Smooth muscle cell (in vitro differentiated cells): ENCODE measurements at regions not wholly inside any gene's neighbourhood (a gene's known extent, or its start where the extent isn't known, plus 50 kb on each side); places are given as distances from the start of the nearest gene placed in this dataset.

ENCODE experiments used
- DNase-seq: peaks from one replicate; lab custom pipeline; 2025; ENCODE audit not compliant: unreplicated experiment; lab: John Stamatoyannopoulos, UW
- H2AFZ ChIP-seq: fragments of 200-600 bp; sonication (generic); 2 replicates; pipeline ENCODE4 v1.6.0; 2016; ENCODE audit warnings: antibody characterized with exemption, low read depth, mild to moderate bottlenecking
- H3F3A ChIP-seq: fragments of 200-600 bp; sonication (generic); 2 replicates; pipeline ENCODE4 v1.6.0; 2017; ENCODE audit warnings: antibody characterized with exemption, low read depth
- H3K27ac ChIP-seq: fragments of 200-600 bp; sonication (generic); 2 replicates; pipeline ENCODE4 v1.5.1; 2016; ENCODE audit warnings: low read depth, mild to moderate bottlenecking
- H3K27me3 ChIP-seq: fragments of 200-600 bp; sonication (generic); 2 replicates; pipeline ENCODE4 v1.6.1; 2016; ENCODE audit warnings: low read depth, mild to moderate bottlenecking
- H3K36me3 ChIP-seq: fragments of 200-600 bp; sonication (generic); 2 replicates; pipeline ENCODE4 v1.5.1; 2016; ENCODE audit warnings: low read depth
- H3K4me1 ChIP-seq: fragments of 200-600 bp; sonication (generic); 2 replicates; pipeline ENCODE4 v1.5.1; 2016; ENCODE audit warnings: low read depth
- H3K4me2 ChIP-seq: fragments of 200-600 bp; sonication (generic); 2 replicates; pipeline ENCODE4 v1.6.0; 2016; ENCODE audit warnings: mild to moderate bottlenecking
- H3K4me3 ChIP-seq: fragments of 200-600 bp; sonication (generic); 2 replicates; pipeline ENCODE4 v1.5.1; 2016; ENCODE audit warnings: mild to moderate bottlenecking
- H3K79me2 ChIP-seq: fragments of 200-600 bp; sonication (generic); 2 replicates; pipeline ENCODE4 v1.6.0; 2016; ENCODE audit warnings: low read depth, mild to moderate bottlenecking
- H3K9ac ChIP-seq: fragments of 200-600 bp; sonication (generic); 2 replicates; pipeline ENCODE4 v1.6.0; 2016; ENCODE audit warnings: low read depth
- H3K9me3 ChIP-seq: fragments of 200-600 bp; sonication (generic); replicated peaks from 2 replicates; pipeline ENCODE4 v1.5.1; 2016; ENCODE audit warnings: low read depth
- H4K20me1 ChIP-seq: fragments of 200-600 bp; sonication (generic); 2 replicates; pipeline ENCODE4 v1.6.0; 2016; ENCODE audit warnings: low read depth
- WGBS: methylation state at CpG from one replicate; pipeline ENCODE4 v1.1.7; 2016; ENCODE audit warnings: low lambda C conversion rate; 5-methylcytosine and 5-hydroxymethylcytosine counted together
- TF ChIP-seq, protein P1 (sequence below): fragments of 200-600 bp; sonication (generic); IDR thresholded peaks from 2 replicates; pipeline ENCODE4 v1.5.1; 2017; ENCODE audit warnings: borderline replicate concordance, mild to moderate bottlenecking, antibody characterized with exemption; ENCODE audit not compliant: insufficient read depth, poor library complexity, severe bottlenecking

GRCh38 chr6:95830859-95831557, 184.8 kb upstream of the FUT9 start:
- Histone ChIP-seq H3K36me3 (no peaks in the 10 kb centered on the region), H3K9ac (no peak overlapping the region), H3K79me2 (no peaks in the 10 kb centered on the region), H2AFZ (no peak overlapping the region), H3K4me1 (no peaks in the 10 kb centered on the region), H3K9me3 (no peaks in the 10 kb centered on the region), H3K27me3 (no peaks in the 10 kb centered on the region), H3K4me3 (no peak overlapping the region), H3F3A (no peaks in the 10 kb centered on the region), H3K4me2 (no peak overlapping the region), H4K20me1 (no peaks in the 10 kb centered on the region), H3K27ac (no peak overlapping the region)
- DNase-seq, result no peak
- TF ChIP-seq, protein P1, sequence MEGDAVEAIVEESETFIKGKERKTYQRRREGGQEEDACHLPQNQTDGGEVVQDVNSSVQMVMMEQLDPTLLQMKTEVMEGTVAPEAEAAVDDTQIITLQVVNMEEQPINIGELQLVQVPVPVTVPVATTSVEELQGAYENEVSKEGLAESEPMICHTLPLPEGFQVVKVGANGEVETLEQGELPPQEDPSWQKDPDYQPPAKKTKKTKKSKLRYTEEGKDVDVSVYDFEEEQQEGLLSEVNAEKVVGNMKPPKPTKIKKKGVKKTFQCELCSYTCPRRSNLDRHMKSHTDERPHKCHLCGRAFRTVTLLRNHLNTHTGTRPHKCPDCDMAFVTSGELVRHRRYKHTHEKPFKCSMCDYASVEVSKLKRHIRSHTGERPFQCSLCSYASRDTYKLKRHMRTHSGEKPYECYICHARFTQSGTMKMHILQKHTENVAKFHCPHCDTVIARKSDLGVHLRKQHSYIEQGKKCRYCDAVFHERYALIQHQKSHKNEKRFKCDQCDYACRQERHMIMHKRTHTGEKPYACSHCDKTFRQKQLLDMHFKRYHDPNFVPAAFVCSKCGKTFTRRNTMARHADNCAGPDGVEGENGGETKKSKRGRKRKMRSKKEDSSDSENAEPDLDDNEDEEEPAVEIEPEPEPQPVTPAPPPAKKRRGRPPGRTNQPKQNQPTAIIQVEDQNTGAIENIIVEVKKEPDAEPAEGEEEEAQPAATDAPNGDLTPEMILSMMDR, result no peak
- WGBS, result 77% methylated on average over 3 of the region's 3 CpGs

DNA sequence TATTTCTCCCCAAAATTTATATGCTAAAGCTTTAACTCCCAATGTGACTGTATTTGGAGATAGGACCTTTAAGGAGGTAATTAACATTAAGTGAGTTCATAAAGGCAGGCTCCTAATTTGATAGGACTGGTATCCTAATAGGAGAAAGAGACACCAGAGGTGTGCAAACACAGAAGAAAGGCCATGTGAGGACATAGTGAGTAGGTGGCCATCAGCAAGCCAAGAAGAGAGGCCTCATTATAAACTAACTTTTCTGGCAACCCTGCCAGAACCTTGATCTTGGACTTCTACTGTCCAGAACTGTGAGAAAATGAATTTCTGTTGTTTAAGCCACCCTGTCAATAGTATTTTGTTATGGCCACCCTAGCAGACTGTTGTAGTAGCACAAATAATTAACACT, 177.9 kb upstream of the FUT9 start:
- Histone ChIP-seq H3K27ac (no peak overlapping the region), H3F3A (no peaks in the 10 kb centered on the region), H3K9me3 (no peaks in the 10 kb centered on the region), H2AFZ (no peak overlapping the region), H3K79me2 (no peaks in the 10 kb centered on the region), H3K9ac (no peak overlapping the region), H3K27me3 (no peaks in the 10 kb centered on the region), H4K20me1 (no peaks in the 10 kb centered on the region), H3K36me3 (no peaks in the 10 kb centered on the region), H3K4me2 (no peak overlapping the region), H3K4me3 (no peak overlapping the region), H3K4me1 (no peaks in the 10 kb centered on the region)
- TF ChIP-seq, protein P1, result no peak
- no peak for DNase-seq

DNA sequence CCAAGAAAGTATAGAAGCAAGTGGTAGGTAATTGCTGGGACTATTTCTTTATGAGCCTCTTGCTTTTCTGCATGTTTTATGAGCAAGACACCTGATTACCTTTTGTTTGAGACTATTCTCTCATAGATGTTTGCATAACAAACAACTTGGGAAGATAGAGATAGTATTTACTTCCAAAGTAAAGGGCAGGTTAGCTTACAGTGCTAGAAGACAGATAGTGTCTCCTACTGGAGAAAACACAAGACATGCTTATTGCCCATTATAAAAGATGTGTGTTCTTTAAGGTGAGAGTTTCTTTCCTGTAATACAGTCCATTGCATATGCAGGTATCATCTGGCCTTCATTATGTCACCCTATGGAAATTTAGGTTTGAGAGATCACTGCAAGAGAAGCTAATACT, 174.2 kb upstream of the FUT9 start:
- Histone ChIP-seq H3K4me3 (no peak overlapping the region), H3F3A (no peaks in the 10 kb centered on the region), H3K79me2 (no peaks in the 10 kb centered on the region), H3K4me1 (no peaks in the 10 kb centered on the region), H2AFZ (no peak overlapping the region), H3K9me3 (no peaks in the 10 kb centered on the region), H3K4me2 (no peak overlapping the region), H4K20me1 (no peaks in the 10 kb centered on the region), H3K27me3 (no peaks in the 10 kb centered on the region), H3K27ac (no peak overlapping the region), H3K9ac (no peak overlapping the region), H3K36me3 (no peaks in the 10 kb centered on the region)
- DNase-seq, result no peak
- TF ChIP-seq, protein P1, result no peak

DNA sequence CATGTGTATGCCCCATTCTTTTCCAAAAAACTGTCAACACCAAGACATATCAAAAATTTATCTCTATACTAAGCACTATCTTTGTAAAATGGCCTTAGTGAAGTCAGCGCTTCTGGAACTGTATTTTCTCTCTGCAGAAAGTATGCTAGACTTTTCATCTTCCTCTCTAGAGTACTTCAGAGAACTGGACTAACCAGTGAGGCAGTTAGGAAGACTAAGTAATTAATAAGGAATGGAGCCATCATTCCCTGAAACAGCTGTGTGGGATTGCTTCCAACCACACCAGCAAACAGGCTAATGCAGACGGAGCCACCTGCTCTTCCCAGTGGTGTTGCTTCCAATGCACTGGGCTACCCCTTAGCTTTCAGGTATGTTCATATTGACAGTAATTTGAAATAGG, 169.1 kb upstream of the FUT9 start:
- no peaks in the 10 kb centered on the region for H3K27me3 ChIP-seq
- H4K20me1 ChIP-seq, result no peaks in the 10 kb centered on the region
- DNase-seq, result no peak
- no peak overlapping the region for H3K9ac ChIP-seq
- no peaks in the 10 kb centered on the region for H3K79me2 ChIP-seq
- WGBS, result 86% methylated on average over 2 of the region's 2 CpGs
- no peak overlapping the region for H3K4me2 ChIP-seq
- no peaks in the 10 kb centered on the region for H3F3A ChIP-seq
- no peak overlapping the region for H2AFZ ChIP-seq
- H3K36me3 ChIP-seq, result no peaks in the 10 kb centered on the region
- no peaks in the 10 kb centered on the region for H3K4me1 ChIP-seq
- H3K4me3 ChIP-seq, result no peak overlapping the region
- H3K27ac ChIP-seq, result no peak overlapping the region
- H3K9me3 ChIP-seq, result no peaks in the 10 kb centered on the region
- TF ChIP-seq, protein P1, result no peak
